ENCODE measurements at regions not wholly inside any gene's neighbourhood (a gene's known extent, or its start where the extent isn't known, plus 50 kb on each side); places are given as distances from the start of the nearest gene placed in this dataset.

- H3K27me3 ChIP-seq (ENCODE audit: control insufficient read depth, insufficient read depth, low read length), result no peaks in the 10 kb centered on the region
- TF ChIP-seq, protein P1, sequence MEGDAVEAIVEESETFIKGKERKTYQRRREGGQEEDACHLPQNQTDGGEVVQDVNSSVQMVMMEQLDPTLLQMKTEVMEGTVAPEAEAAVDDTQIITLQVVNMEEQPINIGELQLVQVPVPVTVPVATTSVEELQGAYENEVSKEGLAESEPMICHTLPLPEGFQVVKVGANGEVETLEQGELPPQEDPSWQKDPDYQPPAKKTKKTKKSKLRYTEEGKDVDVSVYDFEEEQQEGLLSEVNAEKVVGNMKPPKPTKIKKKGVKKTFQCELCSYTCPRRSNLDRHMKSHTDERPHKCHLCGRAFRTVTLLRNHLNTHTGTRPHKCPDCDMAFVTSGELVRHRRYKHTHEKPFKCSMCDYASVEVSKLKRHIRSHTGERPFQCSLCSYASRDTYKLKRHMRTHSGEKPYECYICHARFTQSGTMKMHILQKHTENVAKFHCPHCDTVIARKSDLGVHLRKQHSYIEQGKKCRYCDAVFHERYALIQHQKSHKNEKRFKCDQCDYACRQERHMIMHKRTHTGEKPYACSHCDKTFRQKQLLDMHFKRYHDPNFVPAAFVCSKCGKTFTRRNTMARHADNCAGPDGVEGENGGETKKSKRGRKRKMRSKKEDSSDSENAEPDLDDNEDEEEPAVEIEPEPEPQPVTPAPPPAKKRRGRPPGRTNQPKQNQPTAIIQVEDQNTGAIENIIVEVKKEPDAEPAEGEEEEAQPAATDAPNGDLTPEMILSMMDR (IDR thresholded peaks at IDR 0.05; ENCODE audit: insufficient read depth, low read length, poor library complexity, severe bottlenecking), result no peak
- H3K4me3 ChIP-seq (ENCODE audit: low read depth, low read length), result no peak overlapping the region
- no peak for DNase-seq (ENCODE audit: low read depth)
- H3K36me3 ChIP-seq (ENCODE audit: control insufficient read depth, insufficient read depth, low read length), result no peaks in the 10 kb centered on the region
Measured at GRCh38 chr5:135206862-135207261, 172.8 kb upstream of the PITX1 start.

- no peaks in the 10 kb centered on the region for H3K36me3 ChIP-seq (ENCODE audit: control insufficient read depth, insufficient read depth, low read length)
- H3K27me3 ChIP-seq (ENCODE audit: control insufficient read depth, insufficient read depth, low read length), result no peaks in the 10 kb centered on the region
- H3K4me3 ChIP-seq (ENCODE audit: low read depth, low read length), result no peak overlapping the region
- no peak for DNase-seq (ENCODE audit: low read depth)
- TF ChIP-seq, protein P1 (IDR thresholded peaks at IDR 0.05; ENCODE audit: insufficient read depth, low read length, poor library complexity, severe bottlenecking), result no peak
Measured at GRCh38 chr5:135205632-135206349, 171.8 kb upstream of the PITX1 start.

GRCh38 chr5:135204151-135204600 lies 170.1 kb upstream of the PITX1 start:
- Histone ChIP-seq H3K27me3 (ENCODE audit: control insufficient read depth, insufficient read depth, low read length) (no peaks in the 10 kb centered on the region), H3K4me3 (ENCODE audit: low read depth, low read length) (no peak overlapping the region), H3K36me3 (ENCODE audit: control insufficient read depth, insufficient read depth, low read length) (no peaks in the 10 kb centered on the region)
- TF ChIP-seq, protein P1 (IDR thresholded peaks at IDR 0.05; ENCODE audit: insufficient read depth, low read length, poor library complexity, severe bottlenecking), result peak; percentile 46
- no peak for DNase-seq (ENCODE audit: low read depth)

DNA sequence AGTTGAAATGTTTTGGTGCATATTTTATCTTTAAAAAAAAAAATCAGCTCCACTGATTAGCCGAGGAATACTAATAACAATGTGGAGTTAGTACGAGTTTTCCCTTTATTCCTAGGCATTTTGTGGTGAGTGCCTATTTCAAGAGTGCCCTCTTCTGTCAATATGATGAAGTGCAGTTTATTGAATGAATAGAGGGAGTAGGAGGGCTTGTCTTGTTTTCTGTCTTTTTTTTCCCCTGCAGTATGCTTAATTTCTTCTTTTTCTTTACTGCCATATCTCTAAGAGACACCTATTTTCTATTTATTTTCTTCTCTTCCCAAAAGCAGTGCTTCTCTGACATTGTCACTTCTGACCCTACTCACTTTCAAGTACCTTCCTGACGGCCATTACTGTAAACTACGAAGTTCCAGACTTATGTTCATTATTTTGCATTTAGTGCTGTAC lies 169.6 kb upstream of the PITX1 start:
- H3K4me3 ChIP-seq (ENCODE audit: low read depth, low read length), result no peak overlapping the region
- TF ChIP-seq, protein P1 (IDR thresholded peaks at IDR 0.05; ENCODE audit: insufficient read depth, low read length, poor library complexity, severe bottlenecking), result peak; percentile 26
- no peaks in the 10 kb centered on the region for H3K27me3 ChIP-seq (ENCODE audit: control insufficient read depth, insufficient read depth, low read length)
- no peak for DNase-seq (ENCODE audit: low read depth)
- H3K36me3 ChIP-seq (ENCODE audit: control insufficient read depth, insufficient read depth, low read length), result no peaks in the 10 kb centered on the region

GRCh38 chr5:135203019-135203418 lies 169.0 kb upstream of the PITX1 start:
- Histone ChIP-seq H3K36me3 (ENCODE audit: control insufficient read depth, insufficient read depth, low read length) (no peaks in the 10 kb centered on the region), H3K27me3 (ENCODE audit: control insufficient read depth, insufficient read depth, low read length) (no peaks in the 10 kb centered on the region), H3K4me3 (ENCODE audit: low read depth, low read length) (no peak overlapping the region)
- no peak for DNase-seq (ENCODE audit: low read depth)
- TF ChIP-seq, protein P1 (IDR thresholded peaks at IDR 0.05; ENCODE audit: insufficient read depth, low read length, poor library complexity, severe bottlenecking), result no peak

- Histone ChIP-seq H3K4me3 (ENCODE audit: low read depth, low read length) (no peak overlapping the region), H3K36me3 (ENCODE audit: control insufficient read depth, insufficient read depth, low read length) (no peaks in the 10 kb centered on the region), H3K27me3 (ENCODE audit: control insufficient read depth, insufficient read depth, low read length) (no peaks in the 10 kb centered on the region)
- TF ChIP-seq, protein P1 (IDR thresholded peaks at IDR 0.05; ENCODE audit: insufficient read depth, low read length, poor library complexity, severe bottlenecking), result no peak
- no peak for DNase-seq (ENCODE audit: low read depth)
Measured at GRCh38 chr5:135199919-135200318, 165.9 kb upstream of the PITX1 start.
